ENCODE measurements at regions not wholly inside any gene's neighbourhood (a gene's known extent, or its start where the extent isn't known, plus 50 kb on each side); places are given as distances from the start of the nearest gene placed in this dataset.

- H3K27ac ChIP-seq = no peak overlapping the region
- H3K4me3 ChIP-seq = no peak overlapping the region
- H3K4me1 ChIP-seq = no peaks in the 10 kb centered on the region
- TF ChIP-seq, protein P1, sequence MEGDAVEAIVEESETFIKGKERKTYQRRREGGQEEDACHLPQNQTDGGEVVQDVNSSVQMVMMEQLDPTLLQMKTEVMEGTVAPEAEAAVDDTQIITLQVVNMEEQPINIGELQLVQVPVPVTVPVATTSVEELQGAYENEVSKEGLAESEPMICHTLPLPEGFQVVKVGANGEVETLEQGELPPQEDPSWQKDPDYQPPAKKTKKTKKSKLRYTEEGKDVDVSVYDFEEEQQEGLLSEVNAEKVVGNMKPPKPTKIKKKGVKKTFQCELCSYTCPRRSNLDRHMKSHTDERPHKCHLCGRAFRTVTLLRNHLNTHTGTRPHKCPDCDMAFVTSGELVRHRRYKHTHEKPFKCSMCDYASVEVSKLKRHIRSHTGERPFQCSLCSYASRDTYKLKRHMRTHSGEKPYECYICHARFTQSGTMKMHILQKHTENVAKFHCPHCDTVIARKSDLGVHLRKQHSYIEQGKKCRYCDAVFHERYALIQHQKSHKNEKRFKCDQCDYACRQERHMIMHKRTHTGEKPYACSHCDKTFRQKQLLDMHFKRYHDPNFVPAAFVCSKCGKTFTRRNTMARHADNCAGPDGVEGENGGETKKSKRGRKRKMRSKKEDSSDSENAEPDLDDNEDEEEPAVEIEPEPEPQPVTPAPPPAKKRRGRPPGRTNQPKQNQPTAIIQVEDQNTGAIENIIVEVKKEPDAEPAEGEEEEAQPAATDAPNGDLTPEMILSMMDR (IDR thresholded peaks at IDR 0.05) = no peak
- TF ChIP-seq POLR2A (IDR thresholded peaks at IDR 0.05) = no peak
- intact Hi-C loops (cut with DNase I; ENCODE audit: low total_unique reads) = no loop called here
- no peaks in the 10 kb centered on the region for H3K27me3 ChIP-seq
- DNase-seq = no peak
- H3K36me3 ChIP-seq = no peaks in the 10 kb centered on the region
- H3K9me3 ChIP-seq = no peaks in the 10 kb centered on the region
Observed at GRCh38 chr2:7966032-7966431, 715.8 kb upstream of the ID2 start.

DNA sequence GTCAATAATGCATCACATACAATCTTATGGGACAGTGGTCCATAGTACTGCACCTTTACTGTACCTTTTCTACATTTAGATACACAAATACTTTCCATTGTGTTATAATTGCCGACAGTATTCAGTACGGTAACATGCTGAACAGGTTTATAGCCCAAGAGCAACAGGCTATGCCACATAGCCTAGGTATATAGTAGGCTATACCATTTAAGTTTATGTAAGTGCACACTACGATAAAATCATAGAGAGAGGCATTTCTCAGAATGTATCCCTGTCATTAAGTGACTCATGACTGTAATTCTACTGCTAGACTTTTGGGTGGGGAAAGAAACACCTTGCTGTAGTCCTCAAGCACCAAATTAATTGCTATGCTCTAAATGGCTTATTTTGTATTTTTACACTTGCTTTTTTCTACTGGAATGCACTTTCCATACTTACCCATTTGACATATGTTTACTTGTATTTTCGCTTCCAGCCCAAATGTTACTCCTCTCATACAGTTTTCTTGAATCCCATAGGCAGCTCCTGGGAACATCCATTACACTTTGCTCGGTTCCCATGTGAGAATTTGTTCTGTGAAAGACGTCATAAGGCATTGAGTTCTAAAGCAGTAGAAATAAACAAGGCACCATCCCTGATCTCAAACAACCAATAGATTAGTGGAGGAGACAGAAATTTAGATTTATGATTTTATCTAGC is 714.0 kb upstream of the ID2 start:
- no peak for TF ChIP-seq POLR2A (IDR thresholded peaks at IDR 0.05)
- TF ChIP-seq, protein P1 (IDR thresholded peaks at IDR 0.05) = no peak
- intact Hi-C loops (cut with DNase I; ENCODE audit: low total_unique reads) = no loop called here
- no peaks in the 10 kb centered on the region for H3K4me1 ChIP-seq
- H3K36me3 ChIP-seq = no peaks in the 10 kb centered on the region
- no peak overlapping the region for H3K27ac ChIP-seq
- H3K4me3 ChIP-seq = no peak overlapping the region
- no peaks in the 10 kb centered on the region for H3K9me3 ChIP-seq
- no peak for DNase-seq
- H3K27me3 ChIP-seq = no peaks in the 10 kb centered on the region

GRCh38 chr2:7969756-7970515 is 711.9 kb upstream of the ID2 start:
- H3K4me1 ChIP-seq = no peaks in the 10 kb centered on the region
- no peak overlapping the region for H3K4me3 ChIP-seq
- H3K27ac ChIP-seq = no peak overlapping the region
- intact Hi-C loops (cut with DNase I; ENCODE audit: low total_unique reads) = no loop called here
- no peaks in the 10 kb centered on the region for H3K36me3 ChIP-seq
- H3K27me3 ChIP-seq = no peaks in the 10 kb centered on the region
- H3K9me3 ChIP-seq = no peaks in the 10 kb centered on the region
- no peak for TF ChIP-seq POLR2A (IDR thresholded peaks at IDR 0.05)
- TF ChIP-seq, protein P1 (IDR thresholded peaks at IDR 0.05) = no peak
- no peak for DNase-seq

- TF ChIP-seq, protein P1 (IDR thresholded peaks at IDR 0.05) = no peak
- TF ChIP-seq POLR2A (IDR thresholded peaks at IDR 0.05) = no peak
- Histone ChIP-seq H3K9me3 (no peaks in the 10 kb centered on the region), H3K27me3 (no peaks in the 10 kb centered on the region), H3K4me3 (no peak overlapping the region), H3K36me3 (no peaks in the 10 kb centered on the region), H3K4me1 (no peaks in the 10 kb centered on the region), H3K27ac (no peak overlapping the region)
- DNase-seq = no peak
- intact Hi-C loops (cut with DNase I; ENCODE audit: low total_unique reads) = no loop called here
Observed at GRCh38 chr2:7971248-7971647, 710.6 kb upstream of the ID2 start.

DNA sequence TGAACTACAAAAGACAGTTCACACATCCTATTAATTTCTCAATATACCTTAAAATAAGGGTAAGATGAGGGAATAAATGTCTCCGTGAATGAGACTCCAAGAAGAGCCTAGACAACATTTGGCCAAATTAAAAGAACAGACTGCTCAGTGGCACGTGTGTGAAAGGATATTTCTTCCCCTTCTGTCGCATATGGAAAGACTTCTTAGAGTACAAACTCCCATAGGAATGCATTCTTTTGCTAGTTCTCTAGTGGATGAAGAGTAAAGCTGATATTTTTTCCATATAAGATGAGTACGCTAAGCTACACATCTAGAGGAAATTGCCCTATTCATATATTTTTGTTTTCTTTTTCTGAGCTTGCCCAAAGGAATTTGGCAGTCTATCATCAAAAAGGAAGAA is 710.0 kb upstream of the ID2 start:
- DNase-seq = no peak
- intact Hi-C loops (cut with DNase I; ENCODE audit: low total_unique reads) = no loop called here

More for the DNA sequence above, 710.0 kb upstream of the ID2 start:
- Histone ChIP-seq H3K27me3 (no peaks in the 10 kb centered on the region), H3K4me3 (no peak overlapping the region), H3K9me3 (no peaks in the 10 kb centered on the region), H3K36me3 (no peaks in the 10 kb centered on the region), H3K27ac (no peak overlapping the region), H3K4me1 (no peaks in the 10 kb centered on the region)
- TF ChIP-seq POLR2A (IDR thresholded peaks at IDR 0.05) = no peak
- TF ChIP-seq, protein P1 (IDR thresholded peaks at IDR 0.05) = no peak
